Body of pancreas (tissue), 4 donors: ENCODE measurements at regions not wholly inside any gene's neighbourhood (a gene's known extent, or its start where the extent isn't known, plus 50 kb on each side); places are given as distances from the start of the nearest gene placed in this dataset.

ENCODE experiments used
- ATAC-seq: fragments of 150-250 bp; one replicate; pipeline ENCODE4 v1.9.1; 2016
- DNase-seq, 4 donors: peaks; one replicate each; pipeline ENCODE4 v3.0.0-alpha.2; 2019
- H3K27ac ChIP-seq, 4 donors: fragments of 200-600 bp; sonication (generic); 1 replicate in 3 of 4; 2 replicates in 1 of 4; pipeline versions ENCODE4 v1.5.1 to v1.6.1; 2016 to 2019; ENCODE audit warnings: mild to moderate bottlenecking in 1 of 4, mixed read lengths in 1 of 4, moderate library complexity in 1 of 4
- H3K27me3 ChIP-seq, 2 donors: fragments of 200-600 bp; sonication (generic); one replicate each; pipeline ENCODE4 v1.6.0; 2016; ENCODE audit warnings: mild to moderate bottlenecking in 1 of 2
- H3K36me3 ChIP-seq, 2 donors: fragments of 200-600 bp; sonication (generic); replicated peaks in 1 of 2; 2 replicates each; pipeline ENCODE4 v1.5.1; 2016; ENCODE audit warnings: low read depth in 2 of 2; ENCODE audit not compliant: insufficient read depth in 1 of 2
- H3K4me1 ChIP-seq: fragments of 200-600 bp; sonication (generic); one replicate; pipeline ENCODE4 v1.6.0; 2016
- H3K4me3 ChIP-seq, 2 donors: fragments of 200-600 bp; sonication (generic); 1 replicate in 1 of 2; 2 replicates in 1 of 2; pipeline ENCODE4 v1.5.1; 2016 to 2019
- H3K9me3 ChIP-seq, 3 donors: fragments of 200-600 bp; sonication (generic); 1 replicate in 2 of 3; 2 replicates in 1 of 3; pipeline ENCODE4 v1.5.1; 2016
- POLR2A ChIP-seq, 3 donors: fragments of 450-650 bp; IDR thresholded peaks; one replicate each; pipeline ENCODE4 v1.6.1; 2016; ENCODE audit warnings: antibody characterized with exemption in 3 of 3, mild to moderate bottlenecking in 2 of 3
- WGBS, 2 donors: methylation state at CpG; one replicate each; pipeline ENCODE4 v1.1.5; 2017; 5-methylcytosine and 5-hydroxymethylcytosine counted together
- intact Hi-C: fragments of 100-400 bp; cut with DNase I; formaldehyde crosslinking; loops from one replicate; pipeline ENCODE4 v1.15.1; 2023
- TF ChIP-seq, protein P1 (sequence below), 7 experiments: fragments of 450-650 bp in 4 of 7; fragments of 200-600 bp in 3 of 7; sonication (generic) in 3 of 7; IDR thresholded peaks; one replicate each; pipeline ENCODE4 v1.5.1; 2016 to 2019; ENCODE audit warnings: antibody characterized with exemption in 7 of 7

DNA sequence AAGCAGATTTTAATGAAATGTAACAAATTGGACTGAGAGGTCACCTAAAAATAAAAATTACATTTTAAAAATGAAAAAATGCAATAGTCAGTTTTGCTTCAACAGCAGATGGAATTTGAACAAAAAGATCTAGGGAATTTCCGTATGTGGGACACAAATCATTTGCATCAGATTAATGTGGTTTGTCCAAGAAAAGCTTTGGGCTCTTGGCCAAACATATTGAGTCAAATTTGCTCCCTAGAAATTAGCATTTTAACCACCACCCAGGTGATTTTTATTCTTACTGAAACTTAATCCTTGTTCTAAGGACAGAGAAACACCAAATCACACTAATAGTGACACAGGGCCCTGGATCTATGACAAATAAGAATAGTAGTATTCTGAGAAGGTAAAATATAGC is 1477.8 kb downstream of the FAM181B start:
- WGBS, 2 donors: 6 to 19% methylated on average over 1 of the region's 1 CpG
- DNase-seq (no peak), ATAC-seq (no peak)
- H3K36me3 ChIP-seq: no peaks in the 10 kb centered on the region
- H3K27ac ChIP-seq: no peak overlapping the region
- intact Hi-C loops: no loop called here
- no peaks in the 10 kb centered on the region for H3K4me1 ChIP-seq
- TF ChIP-seq, protein P1, sequence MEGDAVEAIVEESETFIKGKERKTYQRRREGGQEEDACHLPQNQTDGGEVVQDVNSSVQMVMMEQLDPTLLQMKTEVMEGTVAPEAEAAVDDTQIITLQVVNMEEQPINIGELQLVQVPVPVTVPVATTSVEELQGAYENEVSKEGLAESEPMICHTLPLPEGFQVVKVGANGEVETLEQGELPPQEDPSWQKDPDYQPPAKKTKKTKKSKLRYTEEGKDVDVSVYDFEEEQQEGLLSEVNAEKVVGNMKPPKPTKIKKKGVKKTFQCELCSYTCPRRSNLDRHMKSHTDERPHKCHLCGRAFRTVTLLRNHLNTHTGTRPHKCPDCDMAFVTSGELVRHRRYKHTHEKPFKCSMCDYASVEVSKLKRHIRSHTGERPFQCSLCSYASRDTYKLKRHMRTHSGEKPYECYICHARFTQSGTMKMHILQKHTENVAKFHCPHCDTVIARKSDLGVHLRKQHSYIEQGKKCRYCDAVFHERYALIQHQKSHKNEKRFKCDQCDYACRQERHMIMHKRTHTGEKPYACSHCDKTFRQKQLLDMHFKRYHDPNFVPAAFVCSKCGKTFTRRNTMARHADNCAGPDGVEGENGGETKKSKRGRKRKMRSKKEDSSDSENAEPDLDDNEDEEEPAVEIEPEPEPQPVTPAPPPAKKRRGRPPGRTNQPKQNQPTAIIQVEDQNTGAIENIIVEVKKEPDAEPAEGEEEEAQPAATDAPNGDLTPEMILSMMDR (IDR thresholded peaks at IDR 0.05): no peak
- no peak for TF ChIP-seq POLR2A (IDR thresholded peaks at IDR 0.05)
- no peak overlapping the region for H3K4me3 ChIP-seq
- no peaks in the 10 kb centered on the region for H3K9me3 ChIP-seq
- H3K27me3 ChIP-seq: no peaks in the 10 kb centered on the region

DNA sequence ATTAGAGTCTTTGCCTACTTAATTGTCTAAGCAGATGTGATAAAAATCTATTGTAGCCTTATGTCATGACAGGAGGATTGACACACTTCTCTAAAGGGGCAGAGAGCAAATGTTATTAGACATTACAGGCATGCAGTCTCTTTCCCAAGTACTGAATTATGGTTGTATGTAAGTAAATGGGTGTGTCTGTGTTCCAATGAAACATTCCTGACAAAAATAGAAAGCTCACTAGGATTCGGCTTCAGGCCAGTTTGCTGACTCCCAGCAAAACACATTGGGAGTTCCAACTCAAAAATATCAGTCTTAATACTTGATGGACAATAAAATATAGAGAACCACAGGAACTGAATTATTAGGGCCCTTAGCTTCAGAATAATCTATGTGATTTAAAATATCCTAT is 1480.4 kb downstream of the FAM181B start:
- no peak for ATAC-seq

GRCh38 chr11:81246941-81247340 is 1486.7 kb downstream of the FAM181B start:
- 32 to 40% methylated on average over 3 of the region's 3 CpGs for WGBS, 2 donors
- Histone ChIP-seq H3K27me3 (no peaks in the 10 kb centered on the region), H3K4me1 (no peaks in the 10 kb centered on the region), H3K4me3 (no peak overlapping the region), H3K36me3 (no peaks in the 10 kb centered on the region), H3K9me3 (no peaks in the 10 kb centered on the region), H3K27ac (no peak overlapping the region)
- no peak for TF ChIP-seq POLR2A (IDR thresholded peaks at IDR 0.05)
- TF ChIP-seq, protein P1 (IDR thresholded peaks at IDR 0.05): no peak
- intact Hi-C loops: no loop called here
- DNase-seq: no peak
- ATAC-seq: no peak

More for the DNA sequence above, 1480.4 kb downstream of the FAM181B start:
- Histone ChIP-seq H3K9me3 (no peaks in the 10 kb centered on the region), H3K4me3 (no peak overlapping the region), H3K27me3 (no peaks in the 10 kb centered on the region), H3K36me3 (no peaks in the 10 kb centered on the region), H3K4me1 (no peaks in the 10 kb centered on the region), H3K27ac (no peak overlapping the region)
- DNase-seq: no peak
- intact Hi-C loops: no loop called here
- 43 to 55% methylated on average over 1 of the region's 1 CpG for WGBS, 2 donors
- TF ChIP-seq POLR2A (IDR thresholded peaks at IDR 0.05): no peak
- TF ChIP-seq, protein P1 (IDR thresholded peaks at IDR 0.05): no peak

- no peaks in the 10 kb centered on the region for H3K4me1 ChIP-seq
- no peak overlapping the region for H3K27ac ChIP-seq
- 51 to 78% methylated on average over 3 of the region's 3 CpGs for WGBS, 2 donors
- intact Hi-C loops: no loop called here
- ATAC-seq (no peak), DNase-seq (no peak)
- H3K27me3 ChIP-seq: no peaks in the 10 kb centered on the region
- no peaks in the 10 kb centered on the region for H3K9me3 ChIP-seq
- TF ChIP-seq, protein P1 (IDR thresholded peaks at IDR 0.05): no peak
- TF ChIP-seq POLR2A (IDR thresholded peaks at IDR 0.05): no peak
- no peaks in the 10 kb centered on the region for H3K36me3 ChIP-seq
- no peak overlapping the region for H3K4me3 ChIP-seq
Measured at GRCh38 chr11:81245791-81246190, 1487.9 kb downstream of the FAM181B start.

DNA sequence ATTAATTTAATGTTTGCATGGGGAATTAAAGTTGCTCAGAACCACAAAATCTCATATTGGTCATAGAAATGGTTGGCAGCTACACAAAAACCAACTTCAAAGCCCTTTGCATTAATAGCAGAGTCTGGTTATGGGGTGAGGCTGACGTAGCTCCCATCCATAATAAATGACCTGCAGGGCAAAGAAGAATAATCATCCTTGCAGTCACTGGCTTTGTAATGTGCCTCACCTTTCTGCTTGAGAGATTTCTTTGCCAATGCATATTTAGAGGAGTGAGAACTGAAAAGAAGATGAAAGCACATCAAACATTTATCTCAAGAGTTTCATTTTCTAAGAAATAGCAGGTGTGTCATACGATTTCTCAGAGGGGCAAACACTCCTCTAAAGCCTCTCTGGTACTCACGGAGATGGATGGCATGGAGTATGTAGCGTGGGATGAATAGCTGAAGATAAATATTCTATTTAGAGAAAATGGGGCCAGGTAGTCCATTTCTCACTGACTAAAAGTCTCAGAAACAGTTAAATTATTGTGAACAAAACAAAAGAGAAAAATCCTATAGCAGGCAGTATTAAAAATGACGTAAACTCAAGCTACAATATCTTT is 1491.9 kb downstream of the FAM181B start:
- no peaks in the 10 kb centered on the region for H3K4me1 ChIP-seq
- no peak for ATAC-seq
- 43% methylated on average over 5 of the region's 5 CpGs for WGBS, 2 donors
- no peak overlapping the region for H3K27ac ChIP-seq
- H3K36me3 ChIP-seq: no peaks in the 10 kb centered on the region
- no peaks in the 10 kb centered on the region for H3K27me3 ChIP-seq
- TF ChIP-seq, protein P1 (IDR thresholded peaks at IDR 0.05): no peak
- TF ChIP-seq POLR2A (IDR thresholded peaks at IDR 0.05): no peak
- H3K4me3 ChIP-seq: no peak overlapping the region
- intact Hi-C loops: no loop called here
- no peak for DNase-seq
- no peaks in the 10 kb centered on the region for H3K9me3 ChIP-seq
